G401.6 (cell line): ENCODE measurements at regions not wholly inside any gene's neighbourhood (a gene's known extent, or its start where the extent isn't known, plus 50 kb on each side); places are given as distances from the start of the nearest gene placed in this dataset.
"Not testable (repeated sequence)": the region's sequence is repeated elsewhere in the genome, so short reads cannot be mapped to it uniquely, and the experiment has no call there.

Experiments used
- FAIRE-seq: peaks from 2 replicates; lab custom pipeline; 2012; peaks lifted over from hg19 to GRCh38; lab: Jason Lieb, UNC

DNA sequence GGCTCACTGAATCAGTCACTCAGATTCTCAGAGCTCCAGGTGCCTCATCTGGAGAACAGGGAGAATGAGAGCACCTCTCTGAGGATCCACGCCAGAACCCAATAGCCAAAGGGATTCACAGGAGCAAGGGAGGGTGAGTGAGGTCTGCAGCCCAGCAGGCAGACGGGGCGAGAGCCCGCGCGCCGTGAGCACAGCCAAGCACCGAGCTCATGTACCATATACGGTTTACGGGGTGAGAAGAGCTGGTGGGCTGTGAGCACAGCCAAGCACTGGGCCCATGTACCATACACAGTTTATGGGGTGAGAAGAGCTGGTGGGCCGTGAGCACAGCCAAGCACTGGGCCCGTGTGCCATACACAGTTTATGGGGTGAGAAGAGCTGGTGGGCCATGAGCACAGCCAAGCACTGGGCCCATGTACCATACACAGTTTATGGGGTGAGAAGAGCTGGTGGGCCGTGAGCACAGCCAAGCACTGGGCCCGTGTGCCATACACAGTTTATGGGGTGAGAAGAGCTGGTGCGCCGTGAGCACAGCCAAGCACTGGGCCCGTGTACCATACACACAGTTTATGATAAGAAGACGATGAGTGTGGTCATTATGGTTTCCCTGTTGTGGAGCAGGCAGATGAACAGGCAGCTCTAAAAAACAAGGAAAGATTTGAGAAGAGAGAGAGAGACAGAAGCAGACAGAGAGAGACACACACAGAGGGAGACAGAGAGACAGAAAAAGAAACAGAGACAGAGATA lies 125.7 kb upstream of the ANO1 start:
- FAIRE-seq, result not testable (repeated sequence)

DNA sequence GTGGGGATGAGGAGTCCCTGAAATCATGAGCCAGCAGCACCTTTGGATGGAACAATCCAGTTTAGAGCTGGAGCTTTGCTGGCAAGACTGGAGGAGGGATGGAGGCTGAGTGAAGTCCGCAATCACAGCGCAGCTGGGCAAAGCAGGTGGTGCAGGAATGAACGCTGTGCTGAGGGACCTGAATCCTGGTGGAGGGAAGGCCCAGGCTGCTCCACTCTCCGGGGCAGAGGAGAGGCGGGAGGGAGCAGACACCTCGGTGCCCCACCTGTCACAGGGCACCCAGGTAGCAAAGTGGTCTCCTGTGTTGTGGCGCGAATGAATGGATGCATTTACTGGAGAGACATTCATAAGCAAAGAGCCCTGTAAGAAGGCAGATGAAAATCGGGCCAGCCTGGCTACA lies 124.8 kb upstream of the ANO1 start:
- FAIRE-seq, result no peak

DNA sequence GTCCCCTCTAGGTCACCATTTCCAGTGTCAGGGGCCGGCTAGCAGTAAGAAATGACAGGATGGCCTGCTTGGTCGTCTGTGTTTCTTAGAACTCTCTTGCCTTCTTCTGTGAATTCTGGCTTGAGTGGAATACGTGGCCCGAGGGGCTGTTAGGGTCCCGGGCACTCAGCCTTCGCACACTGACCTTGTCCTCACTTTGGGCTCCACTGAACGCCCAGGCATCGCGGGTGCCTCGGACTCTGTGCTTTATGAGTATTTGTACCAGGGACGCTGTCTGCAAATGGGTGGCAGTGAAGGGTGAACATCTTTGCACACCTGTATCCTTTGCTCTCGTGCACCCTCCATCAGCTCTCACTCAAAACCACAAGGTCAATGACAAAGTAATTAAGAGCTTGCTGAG lies 123.4 kb upstream of the ANO1 start:
- FAIRE-seq, result no peak

DNA sequence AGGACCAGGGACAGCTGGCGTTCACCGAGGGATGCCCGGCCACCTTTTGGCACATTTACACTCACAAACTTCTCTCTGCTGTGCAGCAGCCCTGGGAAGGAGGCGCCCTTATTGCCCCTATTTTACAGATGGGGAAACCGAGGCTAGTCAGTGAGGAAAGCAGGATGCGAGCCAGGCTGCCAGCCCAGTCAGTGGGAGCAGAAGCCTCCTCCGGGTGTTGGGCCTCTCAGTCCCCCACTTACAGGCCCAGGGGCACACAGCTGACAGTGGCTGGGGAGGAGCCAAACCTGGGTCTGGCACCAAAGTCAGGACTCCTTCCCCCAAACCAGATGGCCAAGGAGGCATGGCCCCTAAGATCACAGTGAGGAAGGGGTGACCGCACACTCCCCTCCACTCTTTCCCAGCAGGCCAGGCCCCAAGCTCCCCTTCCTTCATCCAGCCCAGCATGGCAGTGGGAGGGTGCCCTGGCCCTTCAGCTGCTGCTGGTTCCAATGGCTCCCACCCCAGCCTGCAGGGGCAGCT lies 121.4 kb upstream of the ANO1 start:
- no peak for FAIRE-seq

DNA sequence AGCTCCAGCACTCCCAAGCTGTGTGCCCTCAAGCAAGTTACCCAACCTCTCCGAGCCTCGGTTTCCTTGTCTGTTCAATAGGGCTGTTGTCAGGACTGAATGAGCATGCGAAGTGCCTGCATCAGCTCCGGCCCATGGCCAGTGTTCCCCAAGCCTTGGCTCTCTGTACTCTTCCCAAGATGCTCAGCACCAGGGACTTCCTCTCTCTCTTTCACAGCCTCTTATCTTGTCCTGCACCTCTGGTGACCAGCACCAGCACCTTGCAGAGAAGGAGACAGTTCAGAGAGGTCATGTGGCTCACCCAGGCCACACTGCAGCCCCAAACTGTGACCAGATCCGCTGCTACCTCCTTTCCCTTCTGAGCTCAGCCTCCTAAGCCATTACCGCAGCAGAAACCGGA lies 120.3 kb upstream of the ANO1 start:
- FAIRE-seq, result no peak

DNA sequence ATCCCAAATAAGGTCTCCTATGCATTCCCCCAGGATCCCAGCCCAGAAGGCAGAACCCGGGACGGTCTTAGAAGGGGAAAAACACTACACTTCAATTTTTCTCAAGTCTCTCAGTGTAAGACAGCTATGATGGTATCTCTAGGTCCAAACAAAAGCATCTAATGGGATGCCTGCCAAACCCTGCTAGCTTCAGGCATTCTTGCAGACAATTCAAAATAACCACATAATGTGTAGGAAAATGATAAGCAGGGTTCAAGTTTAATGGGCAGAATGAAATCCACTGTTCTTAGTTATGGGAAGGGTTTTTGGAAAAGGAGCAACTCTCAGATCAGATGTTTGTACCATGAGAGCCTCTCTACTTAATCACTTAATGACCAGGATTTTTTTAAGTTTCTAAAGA lies 119.8 kb upstream of the ANO1 start:
- FAIRE-seq, result no peak

DNA sequence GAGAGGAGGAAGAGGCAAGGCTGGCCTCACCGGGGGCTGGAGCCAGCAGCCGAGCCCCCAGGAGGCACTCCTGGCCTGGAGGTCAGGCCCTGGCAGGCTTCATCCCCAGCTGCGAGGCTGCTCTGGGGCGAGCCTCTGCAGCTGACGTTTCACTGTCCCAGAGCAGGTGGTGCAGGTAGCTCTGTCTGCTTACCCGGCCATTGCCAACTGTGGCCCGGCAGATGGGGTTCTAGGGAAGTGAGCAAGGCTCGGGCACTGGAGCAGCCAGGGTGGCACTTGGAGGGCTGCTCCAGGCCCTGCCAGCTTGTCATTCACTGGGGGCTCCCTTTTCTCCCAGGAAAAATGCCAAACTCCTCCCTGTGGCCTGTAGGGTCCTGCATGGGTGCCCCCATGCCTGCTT lies 118.7 kb upstream of the ANO1 start:
- FAIRE-seq, result no peak

DNA sequence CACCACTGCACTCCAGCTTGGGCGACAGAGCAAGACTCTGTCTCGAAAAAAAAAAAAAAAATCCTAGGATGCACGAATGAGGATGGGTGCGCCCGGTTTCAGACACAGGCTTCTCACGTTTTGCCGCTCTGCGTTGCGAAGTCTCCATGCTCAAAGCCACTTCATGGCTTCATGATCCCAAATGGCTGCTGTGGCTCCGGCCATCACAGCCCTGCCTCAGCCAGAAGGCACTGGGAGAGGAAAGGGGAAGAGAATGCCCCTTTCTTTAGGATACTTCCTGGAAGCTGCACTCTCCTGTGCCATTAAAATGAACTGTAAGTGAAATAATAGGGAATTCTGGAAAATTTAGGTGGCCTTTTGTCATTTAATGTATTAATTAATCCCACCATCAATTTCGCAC lies 116.4 kb upstream of the ANO1 start:
- no peak for FAIRE-seq

DNA sequence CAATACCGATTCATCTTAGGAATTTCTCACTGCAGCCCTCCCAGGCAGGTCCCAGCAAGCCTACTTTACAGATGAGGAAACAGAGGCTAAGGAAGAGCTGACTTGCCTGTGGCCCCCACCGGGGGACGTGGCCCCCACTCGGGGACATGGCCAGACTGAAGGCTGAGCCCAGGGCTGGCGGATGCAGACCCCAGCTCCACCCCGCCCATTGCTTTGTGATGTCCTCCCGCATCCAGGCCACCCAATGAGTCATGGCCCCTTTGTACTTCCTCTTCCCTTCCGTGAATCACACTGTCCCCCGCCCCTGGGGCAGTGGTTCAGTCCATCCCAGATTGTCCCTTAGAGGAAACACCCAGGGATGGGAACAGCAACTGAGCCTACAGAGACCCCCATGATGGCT lies 116.0 kb upstream of the ANO1 start:
- FAIRE-seq, result no peak

DNA sequence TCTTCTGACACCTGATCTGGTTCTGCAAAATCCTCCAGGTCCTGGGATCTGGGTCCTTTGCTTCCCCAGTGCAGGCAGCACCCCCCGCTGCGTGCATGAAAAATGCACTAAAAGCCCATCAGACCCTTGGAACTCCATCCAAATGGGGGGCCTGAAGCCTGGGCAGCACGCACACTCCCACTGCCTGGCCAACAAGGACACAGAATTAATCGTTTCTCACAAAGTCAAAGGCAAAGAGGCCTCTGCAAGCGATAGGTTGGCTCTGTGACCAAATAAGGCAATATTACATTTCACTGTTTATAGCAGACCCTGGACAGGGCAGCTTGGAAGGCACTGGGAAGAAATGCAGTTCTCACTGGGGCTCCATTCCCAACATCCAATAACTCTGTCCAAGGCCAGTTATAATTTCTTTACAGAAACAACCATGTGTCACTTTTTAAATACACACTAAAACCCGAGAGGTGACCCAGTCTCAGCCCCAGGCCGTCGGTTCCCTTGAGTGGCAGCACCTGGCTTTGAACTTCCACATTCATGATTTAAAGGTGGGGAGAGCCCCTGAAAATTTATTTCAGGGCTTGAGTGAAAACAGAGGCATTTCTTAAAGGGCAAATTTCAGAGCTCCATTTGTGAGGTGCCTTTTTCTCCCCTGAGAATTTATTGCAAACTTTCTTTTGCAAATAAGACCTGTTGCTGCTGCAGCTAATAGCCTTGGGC lies 114.4 kb upstream of the ANO1 start:
- no peak for FAIRE-seq

DNA sequence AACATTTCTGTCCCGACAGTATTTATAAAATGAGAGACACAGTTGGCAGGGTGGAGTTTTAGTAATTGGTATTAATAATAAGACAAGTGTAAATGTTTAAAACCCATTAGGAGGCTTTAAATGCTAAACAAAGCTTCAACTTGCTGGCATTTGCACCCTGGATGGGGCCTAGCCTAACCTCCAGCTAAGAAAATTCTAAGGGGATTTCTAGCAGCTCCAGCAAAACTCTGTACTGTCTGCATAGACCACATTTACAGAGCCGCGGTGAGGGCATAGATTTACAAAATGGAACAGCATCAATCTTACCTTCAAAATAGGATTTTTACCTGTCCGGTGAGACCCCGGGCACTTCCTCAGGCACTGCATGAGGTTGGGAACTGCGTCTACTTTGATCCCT lies 113.9 kb upstream of the ANO1 start:
- no peak for FAIRE-seq

DNA sequence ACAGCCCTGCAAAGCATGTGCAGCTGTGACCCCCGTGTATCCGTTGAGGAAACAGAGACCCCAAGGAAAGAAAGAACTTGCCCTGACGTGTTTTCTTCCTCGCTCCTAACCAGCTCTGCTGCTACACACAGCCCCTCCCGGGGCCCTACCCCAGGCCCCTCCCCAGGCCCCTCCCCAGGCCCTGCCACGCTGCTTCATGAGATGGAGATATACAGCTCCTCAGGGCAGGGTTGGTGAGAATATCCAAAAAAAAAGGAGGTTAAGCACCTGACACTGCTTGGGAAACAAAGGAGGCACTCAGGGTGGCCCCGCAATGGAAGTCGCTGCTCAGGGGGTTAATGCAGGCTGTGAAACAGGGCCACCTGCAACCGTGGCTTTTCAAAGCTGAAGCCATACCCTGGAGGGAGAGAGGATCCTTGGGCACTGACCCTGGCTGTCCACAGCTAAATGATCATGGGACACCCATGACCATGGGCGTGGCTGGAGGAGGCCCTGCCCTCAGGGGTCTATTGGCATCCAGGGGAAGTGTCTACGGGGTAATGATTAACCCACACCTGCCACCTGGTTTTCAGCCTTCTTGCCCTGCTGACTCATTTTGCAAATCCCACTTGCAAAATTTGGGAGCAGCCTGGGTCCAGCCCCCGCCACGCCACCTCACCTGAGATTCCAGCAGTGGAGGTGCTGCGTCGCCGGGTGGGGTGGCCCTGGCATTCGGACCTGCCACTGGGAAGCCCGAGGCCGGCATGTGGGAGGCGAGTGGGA lies 112.1 kb upstream of the ANO1 start:
- FAIRE-seq, result no peak

DNA sequence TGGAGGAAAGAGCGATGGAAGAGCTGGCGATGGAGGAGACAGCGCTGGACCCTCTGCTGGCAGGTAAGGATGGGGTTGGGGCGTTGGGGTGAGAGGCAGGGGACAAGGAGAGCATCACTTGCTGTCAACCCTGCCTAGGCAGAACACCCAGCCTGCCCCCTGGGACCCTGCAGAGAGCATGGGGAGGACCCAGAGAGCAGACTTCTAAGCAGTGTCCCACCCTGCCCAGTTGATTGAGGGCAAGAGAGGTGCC lies 111.6 kb upstream of the ANO1 start:
- no peak for FAIRE-seq

DNA sequence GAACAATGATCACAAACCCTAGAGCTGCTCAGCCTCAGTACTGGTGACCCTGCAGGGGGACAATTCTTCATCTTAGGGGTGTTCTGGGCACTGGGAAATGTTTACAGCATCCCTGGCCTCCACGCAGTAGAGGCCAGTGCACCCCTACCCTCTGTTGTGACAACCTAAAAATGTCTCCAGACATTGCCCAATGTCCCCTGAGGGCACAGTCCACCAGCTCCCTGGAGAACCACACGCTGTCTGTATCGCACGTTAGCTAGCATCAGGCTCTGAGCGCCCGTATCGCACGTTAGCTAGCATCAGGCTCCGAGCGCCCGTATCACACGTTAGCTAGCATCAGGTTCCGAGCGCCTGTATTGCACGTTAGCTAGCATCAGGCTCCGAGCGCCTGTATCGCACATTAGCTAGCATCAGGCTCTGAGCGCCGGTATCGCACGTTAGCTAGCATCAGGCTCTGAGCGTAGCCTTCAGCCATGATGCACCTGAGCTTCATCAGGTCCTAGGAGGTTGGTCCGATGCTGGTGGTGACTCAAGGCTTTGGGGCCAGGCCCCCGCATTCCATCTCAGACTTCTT lies 111.1 kb upstream of the ANO1 start:
- no peak for FAIRE-seq

DNA sequence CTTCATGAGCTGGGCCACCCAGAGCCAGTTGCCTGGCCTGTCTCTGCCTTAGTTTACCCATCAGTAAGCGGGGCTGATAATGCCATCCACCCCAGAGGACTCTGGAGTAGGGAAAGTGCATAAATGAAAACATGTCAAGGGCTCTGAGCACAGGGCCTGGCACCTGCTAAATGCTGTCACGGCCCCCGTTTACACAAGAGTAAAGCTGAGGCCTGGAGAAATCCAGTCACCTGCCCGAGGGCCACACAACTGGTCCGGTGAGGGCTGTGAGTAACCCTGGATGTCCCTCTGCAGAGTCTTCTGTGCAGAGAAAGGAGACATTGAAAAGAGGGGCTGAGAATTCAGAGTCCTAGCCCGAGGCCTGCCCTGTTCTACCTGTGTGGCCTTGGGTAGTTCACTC lies 110.6 kb upstream of the ANO1 start:
- FAIRE-seq, result no peak

DNA sequence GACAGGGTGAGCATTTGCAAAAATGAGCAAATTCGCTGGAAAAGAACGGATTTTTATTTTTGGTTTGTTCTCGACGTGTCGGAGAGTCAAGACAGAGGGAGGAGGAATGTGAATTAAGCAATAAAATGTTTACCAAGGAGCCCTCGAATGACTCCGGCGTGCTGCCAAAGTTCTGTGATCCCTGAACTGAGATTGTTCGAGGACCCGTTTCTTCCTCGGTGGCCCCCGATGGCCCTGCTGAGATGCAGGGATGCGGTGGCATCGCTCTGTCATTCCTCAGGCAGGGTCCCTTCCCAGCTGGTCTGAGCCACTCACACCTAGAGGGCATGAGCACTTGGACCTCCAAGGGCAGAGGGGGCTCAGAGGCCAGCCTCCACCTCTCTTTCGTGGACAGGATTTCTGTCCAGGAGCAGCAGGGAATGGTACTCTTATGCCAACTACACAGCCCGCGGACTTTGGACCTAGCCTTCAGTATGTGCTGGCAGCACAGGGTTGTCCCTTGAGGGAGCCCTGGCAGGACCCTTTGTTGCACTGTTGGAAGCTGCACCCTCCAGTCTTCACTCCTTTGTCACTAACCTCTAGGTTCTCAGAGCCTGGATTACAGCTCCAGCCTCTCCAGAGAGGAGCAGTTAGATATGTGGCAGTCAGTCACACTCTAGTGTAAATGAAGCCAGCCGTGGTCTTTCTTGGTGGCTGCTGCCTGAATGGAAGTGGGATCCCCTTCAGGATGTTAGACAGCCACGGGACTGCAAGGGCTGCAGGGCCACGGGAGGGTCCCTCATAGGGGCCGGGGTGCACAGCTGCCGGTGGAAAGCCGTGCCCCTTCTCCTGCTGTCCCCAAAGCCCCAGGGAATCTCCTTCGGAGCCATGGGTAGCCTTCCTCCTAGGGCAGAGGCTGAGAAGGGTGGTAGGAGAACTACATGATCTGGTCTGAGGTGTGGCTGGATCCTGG lies 109.4 kb upstream of the ANO1 start:
- no peak for FAIRE-seq

DNA sequence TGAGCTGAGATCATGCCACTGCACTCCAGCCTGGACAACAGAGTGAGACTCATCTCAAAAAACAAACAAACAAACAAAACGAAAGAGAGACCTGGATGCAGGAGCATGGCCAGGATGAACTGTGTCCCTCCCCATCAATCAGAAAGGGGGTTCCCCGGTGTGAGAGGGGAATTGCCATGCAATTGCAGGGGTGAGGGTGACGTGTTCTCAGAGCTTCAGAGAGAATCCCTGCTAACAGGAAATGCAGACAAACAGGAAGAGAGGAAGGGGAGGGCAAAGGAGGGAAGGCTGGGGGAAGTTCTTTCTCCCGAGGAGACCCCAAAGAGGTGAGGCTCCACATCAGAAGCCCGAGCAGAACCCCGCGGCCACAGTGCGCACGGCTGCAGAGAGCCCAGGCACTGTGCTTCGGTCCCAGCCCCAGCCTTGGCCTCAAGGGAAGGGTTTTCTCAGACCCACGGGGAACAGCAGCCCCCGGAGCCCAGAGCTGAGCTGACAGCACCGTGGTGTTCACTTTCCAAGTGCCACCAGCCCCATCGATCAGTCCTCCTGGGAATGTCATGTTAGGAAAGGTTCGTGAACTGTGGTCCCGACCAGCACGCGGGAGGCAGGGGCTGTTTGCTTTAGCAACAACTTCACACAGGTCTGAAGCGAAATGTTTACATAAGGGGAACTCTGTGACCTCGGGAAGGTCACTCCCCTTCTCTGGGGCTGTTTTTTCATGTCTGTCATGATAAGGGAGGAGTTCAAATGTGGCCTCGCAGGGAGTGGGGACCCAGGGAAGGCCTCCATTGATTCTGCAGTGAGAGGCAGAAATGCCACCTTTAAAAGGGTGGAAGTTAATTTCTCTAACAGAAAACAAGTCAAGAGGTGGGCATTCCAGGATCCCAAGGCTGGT lies 108.0 kb upstream of the ANO1 start:
- FAIRE-seq, result no peak

DNA sequence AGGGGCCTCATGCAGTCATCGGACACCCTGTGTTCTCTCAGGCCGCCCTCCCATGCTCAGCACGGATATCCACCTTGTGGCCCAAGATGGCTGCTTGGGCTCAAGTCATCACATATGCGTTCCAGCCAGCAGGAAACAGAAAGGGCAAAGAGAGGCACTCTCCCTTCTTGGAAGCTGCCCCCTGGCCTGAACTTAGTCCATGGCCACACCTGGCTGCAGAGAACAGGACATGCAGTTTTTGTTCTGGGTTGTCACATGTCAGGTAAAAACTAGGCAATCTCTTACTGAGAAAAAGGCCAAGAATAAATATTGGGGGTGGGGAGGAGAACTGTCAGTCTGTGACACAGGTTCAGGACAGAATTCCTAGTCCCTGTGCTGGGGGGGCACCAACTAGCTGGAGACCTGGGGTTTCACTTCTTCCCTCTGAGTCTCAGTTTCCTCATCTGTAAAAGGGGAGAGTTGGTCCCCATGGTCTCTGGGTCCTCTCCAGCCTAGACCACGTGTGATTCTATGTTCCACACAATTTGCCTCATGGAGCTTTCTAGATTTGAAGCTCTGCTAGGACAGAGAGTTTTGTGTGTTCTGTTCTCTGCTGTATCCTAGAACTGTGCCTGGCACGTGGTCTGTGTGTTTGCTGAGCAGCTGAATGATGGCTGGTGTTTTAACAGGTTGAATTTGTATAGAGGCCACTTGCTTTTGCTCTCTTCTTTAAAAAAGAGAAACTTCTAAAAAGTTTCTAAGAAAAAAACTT lies 107.2 kb upstream of the ANO1 start:
- no peak for FAIRE-seq

DNA sequence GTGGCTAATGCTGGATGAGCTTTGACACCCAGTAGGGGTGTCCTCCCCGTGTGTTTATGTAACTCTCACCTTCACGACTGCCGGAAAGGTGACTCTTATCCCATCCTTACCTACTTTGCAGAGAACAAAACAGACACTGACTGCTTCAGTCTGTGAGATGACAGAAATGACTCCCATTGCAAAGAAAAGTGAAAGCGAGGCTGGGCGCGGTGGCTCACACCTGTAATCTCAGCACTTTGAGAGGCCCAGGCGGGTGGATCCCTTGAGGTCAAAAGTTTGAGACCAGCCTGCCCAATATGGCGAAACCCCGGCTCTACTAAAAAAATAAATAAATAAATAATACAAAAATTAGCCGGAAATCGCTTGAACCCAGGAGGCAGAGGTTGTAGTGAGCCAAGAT lies 106.4 kb upstream of the ANO1 start:
- FAIRE-seq, result no peak

DNA sequence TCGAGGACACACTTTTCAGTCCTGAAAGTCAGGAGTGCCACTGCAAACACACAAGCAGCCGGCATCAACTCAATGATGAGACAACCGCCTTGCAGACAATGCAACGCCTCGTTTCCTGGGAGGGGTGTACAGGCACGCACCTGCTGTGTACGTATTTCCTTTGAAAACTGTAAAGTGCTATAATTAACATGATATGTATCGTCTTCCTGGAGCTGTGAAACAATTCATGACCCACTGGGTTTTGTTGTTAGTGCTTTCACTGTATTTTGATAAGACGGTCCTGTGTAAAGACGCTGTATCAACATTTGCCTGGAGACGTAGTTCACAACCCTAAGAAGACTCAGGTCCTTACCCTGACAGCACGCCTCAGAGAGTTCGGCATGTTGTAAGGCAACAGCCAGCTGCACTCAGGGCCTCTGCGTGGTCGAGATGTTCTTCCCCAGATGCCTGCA lies 105.7 kb upstream of the ANO1 start:
- no peak for FAIRE-seq
